GM12878 (cell line): ENCODE measurements at regions not wholly inside any gene's neighbourhood (a gene's known extent, or its start where the extent isn't known, plus 50 kb on each side); places are given as distances from the start of the nearest gene placed in this dataset.

Source experiments
- ATAC-seq: fragments of 200-7000 bp; cut with Tn5 transposase; 3 replicates; pipeline ENCODE4 v1.9.1; 2020; ENCODE audit warnings: mild to moderate bottlenecking, moderate library complexity
- BruUV-seq: library from RNA; stranded (reverse); fragments of 400-500 nt; replicated peaks from 2 replicates; lab custom pipeline; 2021; lab: Mats Ljungman, UMichigan
- CTCF ChIA-PET: fragments of 300-600 bp; sonication (Branson Sonifier 250); formaldehyde crosslinking; extraction: SDS; loops from one replicate; lab custom pipeline; 2021; ENCODE audit warnings: inconsistent platforms; lab: Yijun Ruan, JAX
- POLR2A ChIA-PET: fragments of 350-600 bp; formaldehyde crosslinking; extraction: SDS; loops from one replicate; lab custom pipeline; 2021; ENCODE audit warnings: inconsistent platforms; lab: Charles Lee
- RAD21 ChIA-PET: fragments of 300-600 bp; sonication (Branson Sonifier 250); formaldehyde crosslinking; loops from one replicate; lab custom pipeline; 2023; ENCODE audit warnings: antibody characterized with exemption; ENCODE audit not compliant: unreplicated experiment; lab: Charles Lee
- SMC1A ChIA-PET: fragments of 300-600 bp; sonication (Branson Sonifier 250); formaldehyde crosslinking; loops from one replicate; lab custom pipeline; 2023; ENCODE audit not compliant: unreplicated experiment, uncharacterized antibody; lab: Charles Lee
- DNase-seq: peaks from one replicate; pipeline ENCODE4 v3.0.0-alpha.2; 2011; ENCODE audit warnings: low read depth, low spot score
- FAIRE-seq: peaks from 3 replicates; lab custom pipeline; 2011; peaks lifted over from hg19 to GRCh38; lab: Jason Lieb, UNC
- H2AFZ ChIP-seq: 2 replicates; pipeline ENCODE4 v1.6.0; 2011; ENCODE audit warnings: low read depth, low read length, control low read depth; ENCODE audit not compliant: control insufficient read depth
- H3K27ac ChIP-seq: 2 replicates; pipeline ENCODE4 v1.5.1; 2011; ENCODE audit warnings: control low read depth; ENCODE audit not compliant: control insufficient read depth, insufficient read depth
- H3K27me3 ChIP-seq, 2 experiments: replicated peaks in 1 of 2; 2 replicates each; pipeline versions ENCODE4 v1.6.0 to v1.6.1; 2011; ENCODE audit warnings: low read length in 1 of 2; ENCODE audit not compliant: control insufficient read depth in 2 of 2, insufficient read depth in 2 of 2
- H3K36me3 ChIP-seq, 2 experiments: 2 replicates each; pipeline ENCODE4 v1.5.1; 2011; ENCODE audit warnings: low read length in 1 of 2; ENCODE audit not compliant: control insufficient read depth in 2 of 2, insufficient read depth in 2 of 2
- H3K4me1 ChIP-seq: 2 replicates; pipeline ENCODE4 v1.6.1; 2011; ENCODE audit warnings: mild to moderate bottlenecking, low read length, moderate library complexity, mixed read lengths; ENCODE audit not compliant: control insufficient read depth, insufficient read depth
- H3K4me2 ChIP-seq: 2 replicates; pipeline ENCODE4 v1.6.0; 2011; ENCODE audit warnings: control low read depth; ENCODE audit not compliant: control insufficient read depth, insufficient read depth
- H3K4me3 ChIP-seq: fragments of 200-600 bp; sonication (generic); 2 replicates; pipeline ENCODE4 v1.5.1; 2016
- H3K79me2 ChIP-seq: 2 replicates; pipeline ENCODE4 v1.6.0; 2011; ENCODE audit warnings: low read length; ENCODE audit not compliant: control insufficient read depth, insufficient read depth
- H3K9ac ChIP-seq: 2 replicates; pipeline ENCODE4 v1.8.0; 2011; ENCODE audit warnings: low read length, control low read depth, mixed read lengths; ENCODE audit not compliant: control insufficient read depth, insufficient read depth
- H3K9me3 ChIP-seq: replicated peaks from 3 replicates; pipeline ENCODE4 v1.5.1; 2011; ENCODE audit warnings: mild to moderate bottlenecking, low read length; ENCODE audit not compliant: control insufficient read depth, insufficient read depth
- H4K20me1 ChIP-seq: 2 replicates; pipeline ENCODE4 v1.6.0; 2011; ENCODE audit not compliant: control insufficient read depth, insufficient read depth
- ATF3 ChIP-seq: IDR thresholded peaks from 2 replicates; pipeline ENCODE4 v1.6.1; 2011; ENCODE audit warnings: low read depth, mild to moderate bottlenecking, low read length, moderate library complexity, borderline replicate concordance; ENCODE audit errors: extremely low read depth
- GABPA ChIP-seq: IDR thresholded peaks from 2 replicates; pipeline ENCODE4 v1.6.1; 2014; ENCODE audit warnings: antibody characterized with exemption, low read depth, mild to moderate bottlenecking, inconsistent platforms
- POLR2A ChIP-seq: IDR thresholded peaks from 2 replicates; pipeline ENCODE4 v1.6.1; 2011; ENCODE audit warnings: low read depth, mild to moderate bottlenecking, low read length
- SREBF1 ChIP-seq: IDR thresholded peaks from 2 replicates; pipeline ENCODE4 v1.6.1; 2012; ENCODE audit warnings: mild to moderate bottlenecking, low read length
- TCF3 ChIP-seq: IDR thresholded peaks from 2 replicates; pipeline ENCODE4 v1.6.1; 2012; ENCODE audit warnings: low read depth, mild to moderate bottlenecking, low read length, borderline replicate concordance; ENCODE audit not compliant: insufficient read depth
- USF2 ChIP-seq: IDR thresholded peaks from 2 replicates; pipeline ENCODE4 v1.6.1; 2011; ENCODE audit warnings: low read depth, low read length, improper control_type of control experiment, borderline replicate concordance
- WGBS: methylation state at CpG from one replicate; pipeline ENCODE4 v1.1.6; 2016; ENCODE audit warnings: low lambda C conversion rate; ENCODE audit not compliant: insufficient replicate concordance, insufficient coverage; ENCODE audit errors: missing lambda C conversion rate; 5-methylcytosine and 5-hydroxymethylcytosine counted together
- in situ Hi-C: fragments of 300-500 bp; cut with MboI; formaldehyde crosslinking; loops from 9 replicates; pipeline ENCODE4 v1.14.3; 2018; ENCODE audit warnings: mixed read lengths
- intact Hi-C: fragments of 100-400 bp; cut with micrococcal nuclease; formaldehyde crosslinking; loops from one replicate; pipeline ENCODE4 v1.14.2; 2022; ENCODE audit not compliant: unreplicated experiment

GRCh38 chr2:171629113-171629512 is 58.2 kb upstream of the DYNC1I2 start:
- intact Hi-C loops = no loop called here
- no TSS peak for BruUV-seq
- ChIA-PET POLR2A (no interaction called here), SMC1A (interaction anchor here (0.7 kb wide), 1 partner anchor 1128 kb away, joined by 3 read pairs; no protein-coding TSS in a partner anchor), CTCF (interaction anchor here (1.5 to 1.8 kb wide), 2 partner anchors 33 to 55 kb away, joined by 3 to 5 read pairs; no protein-coding TSS in a partner anchor), RAD21 (no interaction called here)
- no peak overlapping the region for H3K27ac ChIP-seq
- H3K4me1 ChIP-seq = no peaks in the 10 kb centered on the region
- ATAC-seq (no peak), FAIRE-seq (no peak), DNase-seq (no peak)
- H3K79me2 ChIP-seq = no peaks in the 10 kb centered on the region
- H3K4me2 ChIP-seq = no peak overlapping the region
- TF ChIP-seq TCF3 (no peak), ATF3 (no peak), GABPA (no peak), POLR2A (no peak), USF2 (no peak), SREBF1 (no peak)
- H3K36me3 ChIP-seq = no peaks in the 10 kb centered on the region
- H3K27me3 ChIP-seq = no peaks in the 10 kb centered on the region
- no peaks in the 10 kb centered on the region for H4K20me1 ChIP-seq
- in situ Hi-C loops = no loop called here
- no peak overlapping the region for H3K4me3 ChIP-seq
- no peak overlapping the region for H2AFZ ChIP-seq
- no peaks in the 10 kb centered on the region; the same call in 1 of the 3 replicates for H3K9me3 ChIP-seq
- 68% methylated on average over 1 of the region's 1 CpG for WGBS
- no peak overlapping the region for H3K9ac ChIP-seq
